Naive thymus-derived CD4-positive, alpha-beta T cell (primary cell): ENCODE measurements at regions not wholly inside any gene's neighbourhood (a gene's known extent, or its start where the extent isn't known, plus 50 kb on each side); places are given as distances from the start of the nearest gene placed in this dataset.

Experiments
- ATAC-seq: fragments of 150-1000 bp; cut with Tn5 transposase; 2 replicates; pipeline ENCODE4 v1.10.0; 2021; ENCODE audit warnings: mild to moderate bottlenecking, moderate library complexity
- CTCF ChIA-PET: fragments of 350-600 bp; sonication (Branson Sonifier 250); formaldehyde crosslinking; loops from one replicate; lab custom pipeline; 2021; ENCODE audit warnings: antibody characterized with exemption; lab: Charles Lee
- POLR2A ChIA-PET: fragments of 350-600 bp; sonication (Branson Sonifier 250); formaldehyde crosslinking; loops from one replicate; lab custom pipeline; 2021; ENCODE audit warnings: antibody characterized with exemption, inconsistent platforms; lab: Charles Lee
- DNase-seq, 9 donors: peaks; one replicate each; pipeline versions ENCODE4 v3.0.0 to v3.0.0-alpha.2; 2020 to 2022; ENCODE audit warnings: mixed read lengths in 1 of 9
- H3K27ac ChIP-seq: one replicate; pipeline ENCODE4 v1.7.0; 2013; ENCODE audit warnings: mild to moderate bottlenecking, low read depth, low read length, moderate library complexity
- H3K27me3 ChIP-seq, 2 donors: one replicate each; pipeline ENCODE4 v1.7.0; 2013; ENCODE audit warnings: low read length in 2 of 2, mild to moderate bottlenecking in 2 of 2, moderate library complexity in 2 of 2; ENCODE audit not compliant: control insufficient read depth in 2 of 2, insufficient read depth in 2 of 2
- H3K36me3 ChIP-seq, 3 experiments: 1 replicate in 2 of 3; 2 replicates in 1 of 3; pipeline ENCODE4 v1.7.0; 2013; ENCODE audit warnings: low read length in 3 of 3, mild to moderate bottlenecking in 3 of 3, moderate library complexity in 1 of 3; ENCODE audit not compliant: insufficient read depth in 3 of 3, control insufficient read depth in 2 of 3
- H3K4me1 ChIP-seq, 2 donors: one replicate each; pipeline ENCODE4 v1.7.0; 2013; ENCODE audit warnings: low read length in 2 of 2, mild to moderate bottlenecking in 2 of 2, moderate library complexity in 1 of 2; ENCODE audit not compliant: control insufficient read depth in 2 of 2, insufficient read depth in 2 of 2
- H3K4me3 ChIP-seq: 2 replicates; pipeline ENCODE4 v1.7.0; 2013; ENCODE audit warnings: mild to moderate bottlenecking, low read length
- H3K9me3 ChIP-seq, 3 experiments: 1 replicate in 2 of 3; 2 replicates in 1 of 3; pipeline ENCODE4 v1.7.0; 2013; ENCODE audit warnings: low read length in 3 of 3; ENCODE audit not compliant: control insufficient read depth in 2 of 3
- H3K27ac Mint-ChIP-seq, 9 donors: one replicate each; pipeline ENCODE4 v1.8.0; 2020 to 2022; ENCODE audit warnings: mixed read lengths in 9 of 9, mild to moderate bottlenecking in 8 of 9, moderate library complexity in 5 of 9, inconsistent platforms in 2 of 9
- H3K27me3 Mint-ChIP-seq, 5 donors: one replicate each; pipeline ENCODE4 v1.8.0; 2021 to 2022; ENCODE audit warnings: mixed read lengths in 5 of 5, mild to moderate bottlenecking in 1 of 5
- H3K36me3 Mint-ChIP-seq, 5 donors: one replicate each; pipeline ENCODE4 v1.8.0; 2020 to 2022; ENCODE audit warnings: mixed read lengths in 5 of 5, mild to moderate bottlenecking in 3 of 5, inconsistent platforms in 1 of 5
- H3K4me1 Mint-ChIP-seq, 7 donors: one replicate each; pipeline ENCODE4 v1.8.0; 2020 to 2022; ENCODE audit warnings: mixed read lengths in 7 of 7, mild to moderate bottlenecking in 3 of 7, inconsistent platforms in 1 of 7
- H3K4me3 Mint-ChIP-seq, 10 donors: one replicate each; pipeline ENCODE4 v1.8.0; 2020 to 2022; ENCODE audit warnings: mild to moderate bottlenecking in 10 of 10, mixed read lengths in 10 of 10, moderate library complexity in 6 of 10, inconsistent platforms in 2 of 10
- H3K9me3 Mint-ChIP-seq, 11 donors: one replicate each; pipeline ENCODE4 v1.8.0; 2020 to 2022; ENCODE audit warnings: mixed read lengths in 11 of 11, mild to moderate bottlenecking in 4 of 11, inconsistent platforms in 1 of 11, moderate library complexity in 1 of 11
- intact Hi-C, 2 donors: fragments of 100-400 bp; cut with micrococcal nuclease; formaldehyde crosslinking; loops; one replicate each; pipeline ENCODE4 v1.15.1; 2023

- ChIA-PET CTCF (no interaction called here), POLR2A (interaction anchor here (0.6 kb wide), 1 partner anchor 1982 kb away, joined by 5 read pairs; no protein-coding TSS in a partner anchor)
- no peak for ATAC-seq
- Histone ChIP-seq H3K27me3 (no peaks in the 10 kb centered on the region), H3K4me3 (no peak overlapping the region), H3K36me3 (no peaks in the 10 kb centered on the region), H3K27ac (no peak overlapping the region), H3K9me3 (no peaks in the 10 kb centered on the region), H3K4me1 (no peaks in the 10 kb centered on the region)
- H3K36me3 Mint-ChIP-seq: no peaks in the 10 kb centered on the region
- H3K4me1 Mint-ChIP-seq: peaks cover 0 to 2% (median 0%) of the 10 kb centered on the region in 7 donors
- no peak overlapping the region for H3K27ac Mint-ChIP-seq
- H3K9me3 Mint-ChIP-seq: peaks cover 0 to 2% (median 0%) of the 10 kb centered on the region in 11 donors
- H3K27me3 Mint-ChIP-seq: peaks cover 0 to 15% (median under 1%) of the 10 kb centered on the region in 5 donors
- DNase-seq: no peak
- intact Hi-C loops: no loop called here
- H3K4me3 Mint-ChIP-seq: no peak overlapping the region
Measured at GRCh38 chr7:28350662-28351061, 61.7 kb upstream of the CREB5 start.

- Mint-ChIP-seq H3K27ac (no peak overlapping the region), H3K9me3 (peaks cover 0 to 2% (median 0%) of the 10 kb centered on the region in 11 donors), H3K4me1 (peaks cover 0 to 2% (median 0%) of the 10 kb centered on the region in 7 donors), H3K27me3 (peaks cover 0 to 15% (median 0%) of the 10 kb centered on the region in 5 donors), H3K4me3 (no peak overlapping the region), H3K36me3 (no peaks in the 10 kb centered on the region)
- Histone ChIP-seq H3K36me3 (no peaks in the 10 kb centered on the region), H3K27me3 (no peaks in the 10 kb centered on the region), H3K27ac (no peak overlapping the region), H3K9me3 (no peaks in the 10 kb centered on the region), H3K4me1 (no peaks in the 10 kb centered on the region), H3K4me3 (no peak overlapping the region)
- DNase-seq (no peak), ATAC-seq (no peak)
- ChIA-PET POLR2A (no interaction called here), CTCF (no interaction called here)
- intact Hi-C loops: no loop called here
Measured at GRCh38 chr7:28351450-28351849, 60.9 kb upstream of the CREB5 start.

GRCh38 chr7:28354601-28355402 lies 57.5 kb upstream of the CREB5 start:
- Mint-ChIP-seq H3K27me3 (peaks cover 0 to 18% (median 0%) of the 10 kb centered on the region in 5 donors), H3K27ac (peak overlapping the region in 1 of 9 donors; percentile 33), H3K4me3 (no peak overlapping the region), H3K4me1 (peaks cover 0 to 2% (median 0%) of the 10 kb centered on the region in 7 donors), H3K9me3 (peaks cover 0 to 2% (median 0%) of the 10 kb centered on the region in 11 donors), H3K36me3 (no peaks in the 10 kb centered on the region)
- DNase-seq: no peak
- no peak for ATAC-seq
- ChIA-PET CTCF (no interaction called here), POLR2A (no interaction called here)
- Histone ChIP-seq H3K4me3 (no peak overlapping the region), H3K27me3 (no peaks in the 10 kb centered on the region), H3K4me1 (no peaks in the 10 kb centered on the region), H3K9me3 (no peaks in the 10 kb centered on the region), H3K27ac (no peak overlapping the region), H3K36me3 (no peaks in the 10 kb centered on the region)
- intact Hi-C loops: no loop called here

GRCh38 chr7:28355635-28356319 lies 56.5 kb upstream of the CREB5 start:
- H3K27me3 ChIP-seq: no peaks in the 10 kb centered on the region
- no peaks in the 10 kb centered on the region for H3K36me3 ChIP-seq
- Mint-ChIP-seq H3K4me1 (peaks cover 0 to 2% (median 0%) of the 10 kb centered on the region in 7 donors), H3K4me3 (no peak overlapping the region), H3K9me3 (peaks cover 0 to 2% (median 0%) of the 10 kb centered on the region in 11 donors), H3K27me3 (peaks cover 0 to 12% (median 0%) of the 10 kb centered on the region in 5 donors), H3K36me3 (no peaks in the 10 kb centered on the region), H3K27ac (no peak overlapping the region)
- CTCF ChIA-PET: no interaction called here
- intact Hi-C loops: no loop called here
- POLR2A ChIA-PET: no interaction called here
- ATAC-seq (no peak), DNase-seq (no peak)
- H3K9me3 ChIP-seq: no peaks in the 10 kb centered on the region
- no peak overlapping the region for H3K27ac ChIP-seq
- no peak overlapping the region for H3K4me3 ChIP-seq
- H3K4me1 ChIP-seq: no peaks in the 10 kb centered on the region

GRCh38 chr7:28356619-28357018 lies 55.7 kb upstream of the CREB5 start:
- POLR2A ChIA-PET: no interaction called here
- CTCF ChIA-PET: no interaction called here
- Mint-ChIP-seq H3K4me3 (no peak overlapping the region), H3K27ac (peak overlapping the region in 1 of 9 donors; percentile 52), H3K9me3 (peaks cover 0 to 2% (median 0%) of the 10 kb centered on the region in 11 donors), H3K36me3 (no peaks in the 10 kb centered on the region), H3K4me1 (peaks cover 0 to 2% (median under 1%) of the 10 kb centered on the region in 7 donors), H3K27me3 (peaks cover 0 to 9% (median 0%) of the 10 kb centered on the region in 5 donors)
- no peak for ATAC-seq
- Histone ChIP-seq H3K27me3 (no peaks in the 10 kb centered on the region), H3K4me1 (no peaks in the 10 kb centered on the region), H3K36me3 (no peaks in the 10 kb centered on the region), H3K9me3 (no peaks in the 10 kb centered on the region), H3K4me3 (no peak overlapping the region), H3K27ac (no peak overlapping the region)
- intact Hi-C loops: no loop called here
- DNase-seq: no peak

GRCh38 chr7:28358423-28358868 lies 53.9 kb upstream of the CREB5 start:
- intact Hi-C loops: no loop called here
- CTCF ChIA-PET: no interaction called here
- no peak for ATAC-seq

More at GRCh38 chr7:28358423-28358868, 53.9 kb upstream of the CREB5 start:
- no peak overlapping the region for H3K27ac Mint-ChIP-seq
- DNase-seq: no peak
- POLR2A ChIA-PET: no interaction called here
- Histone ChIP-seq H3K9me3 (no peaks in the 10 kb centered on the region), H3K4me3 (no peak overlapping the region), H3K36me3 (no peaks in the 10 kb centered on the region), H3K4me1 (no peaks in the 10 kb centered on the region), H3K27me3 (no peaks in the 10 kb centered on the region), H3K27ac (no peak overlapping the region)
- H3K36me3 Mint-ChIP-seq: no peaks in the 10 kb centered on the region
- H3K4me3 Mint-ChIP-seq: no peak overlapping the region
- peaks cover 0 to 4% (median 0%) of the 10 kb centered on the region in 5 donors for H3K27me3 Mint-ChIP-seq
- H3K9me3 Mint-ChIP-seq: no peaks in the 10 kb centered on the region
- H3K4me1 Mint-ChIP-seq: peaks cover 0 to 17% (median 5%) of the 10 kb centered on the region in 7 donors
